Breast epithelium (tissue), 4 donors: ENCODE measurements at regions not wholly inside any gene's neighbourhood (a gene's known extent, or its start where the extent isn't known, plus 50 kb on each side); places are given as distances from the start of the nearest gene placed in this dataset.

Experiments
- DNase-seq, 2 donors: peaks; one replicate each; pipeline ENCODE4 v3.0.0-alpha.2; 2019; ENCODE audit warnings: low spot score in 2 of 2
- H3K27ac ChIP-seq, 2 donors: fragments of 200-600 bp; sonication (generic) in 1 of 2; one replicate each; pipeline ENCODE4 v1.5.1; 2016 to 2019; ENCODE audit warnings: mild to moderate bottlenecking in 1 of 2
- H3K27me3 ChIP-seq, 2 donors: fragments of 200-600 bp; sonication (generic) in 1 of 2; one replicate each; pipeline versions ENCODE4 v1.5.1 to v1.6.0; 2017 to 2019; ENCODE audit warnings: control low read depth in 1 of 2, mild to moderate bottlenecking in 1 of 2
- H3K36me3 ChIP-seq: fragments of 200-600 bp; one replicate; pipeline ENCODE4 v1.5.1; 2019
- H3K4me1 ChIP-seq, 2 donors: fragments of 200-600 bp; sonication (generic); one replicate each; pipeline ENCODE4 v1.5.1; 2016 to 2019; ENCODE audit warnings: control low read depth in 1 of 2
- H3K4me3 ChIP-seq, 3 donors: fragments of 200-600 bp; sonication (generic); 1 replicate in 2 of 3; 2 replicates in 1 of 3; pipeline ENCODE4 v1.5.1; 2016 to 2019; ENCODE audit warnings: mild to moderate bottlenecking in 3 of 3, moderate library complexity in 2 of 3
- H3K9me3 ChIP-seq, 2 donors: fragments of 200-600 bp; sonication (generic) in 1 of 2; one replicate each; pipeline ENCODE4 v1.5.1; 2016 to 2019; ENCODE audit warnings: control low read depth in 1 of 2
- POLR2A ChIP-seq: fragments of 450-650 bp; IDR thresholded peaks from one replicate; pipeline ENCODE4 v1.6.1; 2016; ENCODE audit warnings: antibody characterized with exemption, mild to moderate bottlenecking, moderate library complexity
- POLR2AphosphoS5 ChIP-seq, 3 donors: sonication (generic); formaldehyde crosslinking; IDR thresholded peaks; one replicate each; pipeline ENCODE4 v1.6.1; 2017; ENCODE audit warnings: antibody characterized with exemption in 3 of 3
- intact Hi-C: fragments of 100-400 bp; cut with DNase I; formaldehyde crosslinking; loops from one replicate; pipeline ENCODE4 v1.15.1; 2023; ENCODE audit warnings: low total_unique reads
- TF ChIP-seq, protein P1 (sequence below), 3 donors: fragments of 450-650 bp; IDR thresholded peaks; one replicate each; pipeline ENCODE4 v1.5.1; 2016 to 2017; ENCODE audit warnings: antibody characterized with exemption in 3 of 3, mild to moderate bottlenecking in 3 of 3, moderate library complexity in 3 of 3

GRCh38 chr7:69482676-69483075, 115.6 kb upstream of the AUTS2 start:
- H3K4me1 ChIP-seq, result no peaks in the 10 kb centered on the region

DNA sequence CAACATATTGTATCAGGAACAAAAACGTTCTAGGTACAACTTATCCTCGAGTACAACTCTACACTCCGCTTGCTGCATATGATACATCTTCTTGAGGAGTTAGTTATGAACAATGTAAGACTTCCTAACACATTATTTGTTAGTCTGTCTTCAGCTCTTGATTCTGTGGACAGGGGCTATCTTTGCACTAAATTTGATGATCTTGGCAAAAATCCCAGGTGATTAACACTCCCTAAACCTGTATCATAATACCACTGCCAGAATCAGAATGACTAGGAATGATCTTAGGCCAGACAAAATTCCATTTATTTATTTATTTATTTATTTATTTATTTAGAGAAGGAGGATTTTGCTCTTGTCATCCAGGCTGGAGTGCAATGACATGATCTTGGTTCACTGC, 108.7 kb upstream of the AUTS2 start:
- H3K36me3 ChIP-seq, result no peaks in the 10 kb centered on the region
- no peak for DNase-seq
- H3K4me1 ChIP-seq, result no peaks in the 10 kb centered on the region
- no peak overlapping the region for H3K27ac ChIP-seq
- no peaks in the 10 kb centered on the region for H3K9me3 ChIP-seq
- H3K27me3 ChIP-seq, result no peaks in the 10 kb centered on the region
- no peak for TF ChIP-seq POLR2AphosphoS5 (IDR thresholded peaks at IDR 0.05)
- no peak for TF ChIP-seq POLR2A
- TF ChIP-seq, protein P1, sequence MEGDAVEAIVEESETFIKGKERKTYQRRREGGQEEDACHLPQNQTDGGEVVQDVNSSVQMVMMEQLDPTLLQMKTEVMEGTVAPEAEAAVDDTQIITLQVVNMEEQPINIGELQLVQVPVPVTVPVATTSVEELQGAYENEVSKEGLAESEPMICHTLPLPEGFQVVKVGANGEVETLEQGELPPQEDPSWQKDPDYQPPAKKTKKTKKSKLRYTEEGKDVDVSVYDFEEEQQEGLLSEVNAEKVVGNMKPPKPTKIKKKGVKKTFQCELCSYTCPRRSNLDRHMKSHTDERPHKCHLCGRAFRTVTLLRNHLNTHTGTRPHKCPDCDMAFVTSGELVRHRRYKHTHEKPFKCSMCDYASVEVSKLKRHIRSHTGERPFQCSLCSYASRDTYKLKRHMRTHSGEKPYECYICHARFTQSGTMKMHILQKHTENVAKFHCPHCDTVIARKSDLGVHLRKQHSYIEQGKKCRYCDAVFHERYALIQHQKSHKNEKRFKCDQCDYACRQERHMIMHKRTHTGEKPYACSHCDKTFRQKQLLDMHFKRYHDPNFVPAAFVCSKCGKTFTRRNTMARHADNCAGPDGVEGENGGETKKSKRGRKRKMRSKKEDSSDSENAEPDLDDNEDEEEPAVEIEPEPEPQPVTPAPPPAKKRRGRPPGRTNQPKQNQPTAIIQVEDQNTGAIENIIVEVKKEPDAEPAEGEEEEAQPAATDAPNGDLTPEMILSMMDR (IDR thresholded peaks at IDR 0.05), result no peak
- no peak overlapping the region for H3K4me3 ChIP-seq
- intact Hi-C loops, result no loop called here

More at GRCh38 chr7:69482676-69483075, 115.6 kb upstream of the AUTS2 start:
- Histone ChIP-seq H3K27ac (no peak overlapping the region), H3K4me3 (no peak overlapping the region), H3K9me3 (no peaks in the 10 kb centered on the region), H3K27me3 (no peaks in the 10 kb centered on the region), H3K36me3 (no peaks in the 10 kb centered on the region)
- intact Hi-C loops, result no loop called here
- no peak for DNase-seq
- no peak for TF ChIP-seq POLR2A
- no peak for TF ChIP-seq POLR2AphosphoS5 (IDR thresholded peaks at IDR 0.05)
- TF ChIP-seq, protein P1 (IDR thresholded peaks at IDR 0.05), result no peak

DNA sequence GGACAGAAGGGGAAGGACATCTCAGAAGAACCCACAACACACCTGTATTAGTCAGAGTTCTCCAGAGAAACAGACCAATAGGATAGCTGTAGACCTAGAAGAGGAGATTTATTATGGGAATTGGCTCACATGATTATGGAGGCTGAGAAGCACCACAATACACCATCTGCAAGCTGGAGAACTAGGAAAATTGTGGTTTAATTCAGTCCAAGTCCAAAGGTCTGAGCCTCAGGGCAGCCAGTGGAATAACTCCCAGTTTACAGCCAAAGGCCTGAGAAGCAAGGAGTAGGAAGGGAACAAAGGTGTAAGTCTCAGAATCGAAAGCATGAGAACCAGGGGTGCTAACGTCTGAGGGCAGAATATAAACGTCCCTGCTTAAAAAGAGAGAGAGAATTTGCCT, 99.6 kb upstream of the AUTS2 start:
- no peak overlapping the region for H3K4me3 ChIP-seq
- intact Hi-C loops, result no loop called here

DNA sequence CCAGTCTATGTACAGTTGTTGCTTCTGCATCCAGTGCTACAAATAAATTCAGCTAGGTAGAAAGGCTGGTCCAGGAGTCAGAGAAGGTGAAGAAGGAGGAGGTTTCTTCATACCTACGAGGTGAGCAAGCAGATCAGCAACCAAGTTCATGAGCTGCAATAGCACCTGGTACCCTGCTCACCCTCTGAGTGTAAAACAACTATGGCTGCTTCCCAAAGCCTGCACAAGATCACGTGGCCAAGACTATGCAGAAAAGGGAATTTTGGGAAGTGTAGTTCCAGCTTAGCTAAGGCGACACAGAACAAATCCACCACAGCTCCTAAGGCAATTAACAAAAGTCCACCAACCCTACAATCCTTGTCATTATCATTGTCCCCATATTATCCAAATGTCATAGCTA, 95.9 kb upstream of the AUTS2 start:
- peaks cover 0 to 9% of the 10 kb centered on the region in 2 donors for H3K9me3 ChIP-seq
- TF ChIP-seq POLR2A (no peak), POLR2AphosphoS5 (IDR thresholded peaks at IDR 0.05) (no peak)
- TF ChIP-seq, protein P1 (IDR thresholded peaks at IDR 0.05), result no peak
- no peaks in the 10 kb centered on the region for H3K36me3 ChIP-seq
- intact Hi-C loops, result no loop called here
- H3K27ac ChIP-seq, result no peak overlapping the region
- no peaks in the 10 kb centered on the region for H3K4me1 ChIP-seq
- H3K4me3 ChIP-seq, result no peak overlapping the region
- H3K27me3 ChIP-seq, result no peaks in the 10 kb centered on the region
- no peak for DNase-seq

More for the DNA sequence above, 99.6 kb upstream of the AUTS2 start:
- H3K9me3 ChIP-seq, result peaks cover 0 to 9% of the 10 kb centered on the region in 2 donors
- H3K27me3 ChIP-seq, result no peaks in the 10 kb centered on the region
- TF ChIP-seq, protein P1 (IDR thresholded peaks at IDR 0.05), result no peak
- TF ChIP-seq POLR2A (no peak), POLR2AphosphoS5 (IDR thresholded peaks at IDR 0.05) (no peak)
- no peak for DNase-seq
- H3K27ac ChIP-seq, result no peak overlapping the region
- no peaks in the 10 kb centered on the region for H3K4me1 ChIP-seq
- no peaks in the 10 kb centered on the region for H3K36me3 ChIP-seq

DNA sequence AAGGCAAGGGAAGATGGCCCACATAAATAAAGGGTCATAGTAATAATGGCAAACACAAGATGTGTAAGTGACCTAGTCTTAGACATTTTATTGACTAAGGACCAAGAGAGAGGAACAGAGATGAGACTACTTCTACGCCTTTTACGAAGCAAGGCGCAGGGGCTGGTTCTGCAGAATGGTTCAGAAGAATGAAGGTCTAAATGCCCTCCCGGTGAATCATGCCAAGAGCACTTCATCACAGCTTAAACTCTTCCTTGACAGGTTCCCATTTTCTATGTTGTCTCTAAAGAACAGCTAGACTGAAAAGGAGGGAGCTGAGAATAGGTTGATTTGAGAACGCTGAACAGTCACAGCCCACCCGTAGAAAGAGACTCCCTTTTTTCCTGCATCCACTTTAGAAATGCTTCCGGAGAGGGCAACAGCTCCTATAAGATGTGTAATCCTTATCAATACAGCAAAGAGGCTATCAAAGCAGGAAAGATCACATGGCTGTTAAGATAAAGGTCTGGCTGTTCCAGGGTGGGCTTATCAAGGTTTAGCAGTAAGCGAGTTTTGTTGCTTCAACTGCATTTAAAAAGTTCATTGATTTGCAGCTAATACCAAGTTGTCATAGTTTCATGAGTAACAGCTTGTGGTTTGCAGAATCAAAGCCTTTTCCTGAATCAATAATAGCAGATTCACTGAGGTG, 93.4 kb upstream of the AUTS2 start:
- intact Hi-C loops, result no loop called here
- H3K27ac ChIP-seq, result no peak overlapping the region
- TF ChIP-seq POLR2AphosphoS5 (IDR thresholded peaks at IDR 0.05) (no peak), POLR2A (no peak)
- TF ChIP-seq, protein P1 (IDR thresholded peaks at IDR 0.05), result no peak

More for the DNA sequence above, 93.4 kb upstream of the AUTS2 start:
- Histone ChIP-seq H3K4me1 (no peaks in the 10 kb centered on the region), H3K36me3 (no peaks in the 10 kb centered on the region), H3K4me3 (no peak overlapping the region), H3K27me3 (no peaks in the 10 kb centered on the region), H3K9me3 (peaks cover 3 to 9% of the 10 kb centered on the region in 2 donors)
- DNase-seq, result no peak
